GM19043 (cell line): ENCODE measurements at regions not wholly inside any gene's neighbourhood (a gene's known extent, or its start where the extent isn't known, plus 50 kb on each side); places are given as distances from the start of the nearest gene placed in this dataset.
"Not testable (repeated sequence)": the region's sequence is repeated elsewhere in the genome, so short reads cannot be mapped to it uniquely, and the experiment has no call there.

ENCODE experiments used
- ATAC-seq: cut with Tn5 transposase; IDR thresholded peaks from one replicate; pipeline ENCODE4 v1.9.1; 2021; ENCODE audit warnings: low read depth; ENCODE audit not compliant: unreplicated experiment

DNA sequence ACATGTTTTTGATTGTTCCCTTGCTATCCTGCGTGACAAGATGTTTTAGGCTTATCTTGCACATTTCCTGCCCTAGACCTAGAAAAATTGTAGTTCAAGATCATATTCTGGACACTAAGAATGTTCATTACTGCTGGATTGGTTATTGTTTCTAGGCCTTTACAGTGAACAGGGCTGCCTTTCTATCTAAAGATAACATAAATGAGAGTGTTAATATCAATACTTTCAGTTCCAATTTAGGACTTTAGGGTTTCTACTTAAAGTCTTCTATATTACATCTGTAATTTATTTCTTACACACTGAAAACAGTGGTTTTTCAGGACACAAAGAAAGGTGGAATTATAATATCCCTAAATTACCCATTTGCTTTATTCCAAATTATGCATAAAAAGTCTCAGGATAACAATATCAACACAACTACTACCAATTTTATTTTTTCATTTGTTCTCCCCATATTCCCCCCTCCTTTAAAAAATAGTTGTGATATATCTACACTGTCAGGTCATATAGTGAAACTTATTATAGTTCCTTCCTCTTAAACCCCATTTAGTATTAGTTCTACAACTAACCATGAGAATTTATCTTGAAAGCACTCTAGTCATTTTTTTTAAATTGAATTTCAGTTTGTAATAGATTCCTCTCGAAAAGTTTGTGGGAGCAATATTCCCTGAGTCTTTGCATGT is 293.9 kb upstream of the RIOK2 start:
- no peak for ATAC-seq

- ATAC-seq: no peak
Observed at GRCh38 chr5:97478483-97478882, 295.4 kb upstream of the RIOK2 start.

GRCh38 chr5:97480313-97480712 is 297.3 kb upstream of the RIOK2 start:
- ATAC-seq: no peak

DNA sequence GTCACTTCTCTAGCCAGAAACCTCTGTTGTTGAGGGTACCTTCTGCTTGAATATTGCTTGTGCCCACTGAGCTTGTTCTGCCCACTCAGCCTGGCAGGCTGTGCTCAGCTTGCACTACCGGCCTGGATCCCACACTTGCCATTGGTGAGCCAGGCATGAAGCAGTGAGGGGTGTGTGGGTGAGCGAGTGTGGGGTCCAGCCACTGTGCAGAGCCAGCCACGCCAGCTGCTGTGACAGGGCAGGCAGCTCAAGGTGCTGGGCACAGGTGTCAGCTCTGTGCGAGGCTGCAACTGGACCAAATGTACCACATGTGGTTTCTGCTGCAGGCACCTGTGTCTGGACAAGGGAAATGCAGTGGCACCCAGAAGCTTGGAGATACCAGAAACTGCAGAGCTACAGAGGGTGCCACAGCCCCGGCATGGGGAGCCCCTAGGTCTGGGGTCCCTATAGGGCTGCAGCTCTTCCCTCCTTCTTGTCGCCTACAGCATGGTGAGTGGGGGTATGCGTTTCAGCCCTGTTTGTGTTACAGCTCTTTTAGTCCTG is 305.1 kb upstream of the RIOK2 start:
- ATAC-seq: no peak

GRCh38 chr5:97489010-97489840 is 306.2 kb upstream of the RIOK2 start:
- no peak for ATAC-seq

GRCh38 chr5:97494465-97494864 is 311.4 kb upstream of the RIOK2 start:
- no peak for ATAC-seq

- ATAC-seq: no peak
Observed at GRCh38 chr5:97495301-97495700, 312.3 kb upstream of the RIOK2 start.

- no peak for ATAC-seq
Observed at GRCh38 chr5:97496037-97496436, 313.0 kb upstream of the RIOK2 start.

DNA sequence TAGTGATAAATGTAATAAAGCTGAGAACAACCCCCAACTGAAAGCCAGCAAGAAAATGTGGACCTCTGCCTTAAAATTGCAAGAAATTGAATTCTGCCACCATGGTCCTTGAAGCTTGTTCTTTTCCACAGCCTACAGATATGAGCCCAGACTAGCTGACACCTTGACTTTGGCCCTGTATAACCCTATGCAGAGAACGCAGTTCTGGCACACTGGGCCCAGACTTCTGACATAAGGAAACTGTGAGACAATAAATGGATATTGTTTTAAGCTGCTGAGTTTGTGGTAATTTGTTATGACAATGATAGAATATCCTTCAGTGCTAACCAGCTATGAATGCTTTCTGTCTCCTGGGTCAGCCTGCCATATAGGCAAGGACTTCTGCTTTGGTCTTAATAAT is 315.6 kb upstream of the RIOK2 start:
- ATAC-seq: no peak

- ATAC-seq: no peak
Observed at GRCh38 chr5:97499605-97500004, 316.6 kb upstream of the RIOK2 start.

- ATAC-seq: no peak
Observed at GRCh38 chr5:97501286-97501964, 318.4 kb upstream of the RIOK2 start.

GRCh38 chr5:97501965-97502305 is 318.9 kb upstream of the RIOK2 start:
- no peak for ATAC-seq

GRCh38 chr5:97508864-97509263 is 325.8 kb upstream of the RIOK2 start:
- no peak for ATAC-seq

- not testable (repeated sequence) for ATAC-seq
Observed at GRCh38 chr5:97519565-97519964, 336.5 kb upstream of the RIOK2 start.

GRCh38 chr5:97523336-97523735 is 340.3 kb upstream of the RIOK2 start:
- not testable (repeated sequence) for ATAC-seq

GRCh38 chr5:97525780-97526179 is 342.7 kb upstream of the RIOK2 start:
- ATAC-seq: no peak

DNA sequence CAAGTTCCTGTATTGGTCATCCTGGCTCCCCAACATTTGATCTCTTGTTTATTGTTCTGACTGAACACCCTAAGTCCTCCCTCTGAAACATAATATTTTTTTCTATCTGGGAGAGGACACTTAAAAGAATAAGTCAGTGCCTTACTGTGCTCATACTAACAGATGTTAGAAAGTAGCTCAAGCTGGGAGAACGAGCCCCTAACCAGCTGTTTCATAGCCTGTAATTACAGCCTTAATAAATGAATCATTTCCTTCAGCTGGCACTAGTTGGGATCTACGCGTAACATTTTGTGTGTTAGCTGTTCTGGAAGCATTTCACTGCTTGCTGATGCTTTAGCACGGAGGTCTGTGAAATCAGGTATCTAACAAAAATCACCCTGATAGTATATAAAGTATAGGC is 345.9 kb upstream of the RIOK2 start:
- no peak for ATAC-seq

DNA sequence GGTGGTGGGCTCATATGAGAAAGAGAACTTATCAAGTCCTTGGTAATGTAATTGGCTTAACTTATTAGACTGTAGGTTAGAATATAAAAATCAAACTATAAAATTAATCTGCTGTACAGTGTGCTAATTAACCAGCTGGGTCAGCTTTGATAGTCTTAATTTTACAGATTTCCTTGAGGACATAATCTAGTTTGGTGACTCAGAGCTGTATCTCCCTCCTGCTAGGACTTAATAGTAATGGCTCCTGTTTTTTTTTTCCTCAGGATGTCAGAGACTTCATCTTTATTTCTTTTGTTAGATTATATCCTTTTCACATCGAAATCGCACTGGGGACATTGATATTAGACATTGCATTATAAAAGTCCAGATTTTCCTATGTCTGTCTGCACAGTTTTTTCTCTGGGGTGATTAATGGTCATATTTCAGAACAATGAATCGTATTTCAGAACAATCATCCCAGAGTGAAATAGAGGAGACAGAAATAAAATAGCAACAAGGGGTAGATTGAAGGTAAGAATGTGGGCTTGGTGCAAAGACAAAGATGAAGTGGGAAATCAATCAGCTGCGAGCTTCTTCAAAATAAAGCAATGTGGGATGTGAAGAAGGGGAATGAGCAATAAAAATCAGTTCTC is 346.4 kb upstream of the RIOK2 start:
- no peak for ATAC-seq

- ATAC-seq: peak; percentile 84
Observed at GRCh38 chr5:97531549-97531948, 348.5 kb upstream of the RIOK2 start.

- ATAC-seq: peak; percentile 54
Observed at GRCh38 chr5:97534166-97534565, 351.1 kb upstream of the RIOK2 start.

- ATAC-seq: no peak
Observed at GRCh38 chr5:97536683-97537082, 353.6 kb upstream of the RIOK2 start.
